ENCODE measurements at regions not wholly inside any gene's neighbourhood (a gene's known extent, or its start where the extent isn't known, plus 50 kb on each side); places are given as distances from the start of the nearest gene placed in this dataset.

- no peaks in the 10 kb centered on the region for H3K9me3 ChIP-seq (ENCODE audit: low read depth)
- TF ChIP-seq, protein P1, sequence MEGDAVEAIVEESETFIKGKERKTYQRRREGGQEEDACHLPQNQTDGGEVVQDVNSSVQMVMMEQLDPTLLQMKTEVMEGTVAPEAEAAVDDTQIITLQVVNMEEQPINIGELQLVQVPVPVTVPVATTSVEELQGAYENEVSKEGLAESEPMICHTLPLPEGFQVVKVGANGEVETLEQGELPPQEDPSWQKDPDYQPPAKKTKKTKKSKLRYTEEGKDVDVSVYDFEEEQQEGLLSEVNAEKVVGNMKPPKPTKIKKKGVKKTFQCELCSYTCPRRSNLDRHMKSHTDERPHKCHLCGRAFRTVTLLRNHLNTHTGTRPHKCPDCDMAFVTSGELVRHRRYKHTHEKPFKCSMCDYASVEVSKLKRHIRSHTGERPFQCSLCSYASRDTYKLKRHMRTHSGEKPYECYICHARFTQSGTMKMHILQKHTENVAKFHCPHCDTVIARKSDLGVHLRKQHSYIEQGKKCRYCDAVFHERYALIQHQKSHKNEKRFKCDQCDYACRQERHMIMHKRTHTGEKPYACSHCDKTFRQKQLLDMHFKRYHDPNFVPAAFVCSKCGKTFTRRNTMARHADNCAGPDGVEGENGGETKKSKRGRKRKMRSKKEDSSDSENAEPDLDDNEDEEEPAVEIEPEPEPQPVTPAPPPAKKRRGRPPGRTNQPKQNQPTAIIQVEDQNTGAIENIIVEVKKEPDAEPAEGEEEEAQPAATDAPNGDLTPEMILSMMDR (IDR thresholded peaks at IDR 0.05; ENCODE audit: low read depth, low read length), result no peak
- no peaks in the 10 kb centered on the region for H3K36me3 ChIP-seq
- DNase-seq (ENCODE audit: low read depth in 1 of 2, low spot score in 1 of 2), result no peak
- no peaks in the 10 kb centered on the region for H3K4me1 ChIP-seq (ENCODE audit: low read depth)
- no peaks in the 10 kb centered on the region for H3K27me3 ChIP-seq
- H3K4me3 ChIP-seq, result no peak overlapping the region
- no peak overlapping the region for H3K27ac ChIP-seq
These were observed 716.0 kb upstream of the PCDH20 start for GRCh38 chr13:62131604-62132003.

GRCh38 chr13:62130062-62130970 is 714.7 kb upstream of the PCDH20 start:
- H3K27ac ChIP-seq, result no peak overlapping the region
- no peaks in the 10 kb centered on the region for H3K4me1 ChIP-seq (ENCODE audit: low read depth)
- H3K27me3 ChIP-seq, result no peaks in the 10 kb centered on the region
- H3K36me3 ChIP-seq, result no peaks in the 10 kb centered on the region
- H3K9me3 ChIP-seq (ENCODE audit: low read depth), result no peaks in the 10 kb centered on the region
- DNase-seq (ENCODE audit: low read depth in 1 of 2, low spot score in 1 of 2), result no peak
- TF ChIP-seq, protein P1 (IDR thresholded peaks at IDR 0.05; ENCODE audit: low read depth, low read length), result no peak
- no peak overlapping the region for H3K4me3 ChIP-seq

- no peak overlapping the region for H3K4me3 ChIP-seq
- no peaks in the 10 kb centered on the region for H3K27me3 ChIP-seq
- no peaks in the 10 kb centered on the region for H3K36me3 ChIP-seq
- H3K9me3 ChIP-seq (ENCODE audit: low read depth), result no peaks in the 10 kb centered on the region
- no peak for DNase-seq (ENCODE audit: low read depth in 1 of 2, low spot score in 1 of 2)
- TF ChIP-seq, protein P1 (IDR thresholded peaks at IDR 0.05; ENCODE audit: low read depth, low read length), result no peak
- H3K4me1 ChIP-seq (ENCODE audit: low read depth), result no peaks in the 10 kb centered on the region
- H3K27ac ChIP-seq, result no peak overlapping the region
These were observed 713.4 kb upstream of the PCDH20 start for GRCh38 chr13:62129000-62129551.

DNA sequence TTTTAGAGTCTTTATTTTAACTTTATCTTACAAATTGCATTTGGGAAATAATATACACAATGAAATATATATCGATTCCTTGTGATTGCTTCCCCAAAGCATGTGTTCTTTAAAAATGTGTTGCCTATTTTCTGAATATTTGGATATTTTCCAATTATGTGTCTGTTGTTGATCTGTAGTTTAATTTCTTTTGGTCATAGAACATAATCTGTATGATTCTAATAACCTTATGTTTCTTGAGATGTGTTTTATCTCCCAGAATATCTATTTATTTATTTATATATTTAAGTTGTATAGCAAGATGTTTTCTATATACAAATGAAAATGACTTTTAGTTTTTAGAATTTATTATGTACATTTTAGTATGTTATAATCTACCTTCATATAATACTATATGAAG is 710.8 kb upstream of the PCDH20 start:
- Histone ChIP-seq H3K27me3 (no peaks in the 10 kb centered on the region), H3K27ac (no peak overlapping the region), H3K4me3 (no peak overlapping the region), H3K4me1 (ENCODE audit: low read depth) (no peaks in the 10 kb centered on the region), H3K9me3 (ENCODE audit: low read depth) (no peaks in the 10 kb centered on the region), H3K36me3 (no peaks in the 10 kb centered on the region)
- TF ChIP-seq, protein P1 (IDR thresholded peaks at IDR 0.05; ENCODE audit: low read depth, low read length), result no peak
- no peak for DNase-seq (ENCODE audit: low read depth in 1 of 2, low spot score in 1 of 2)

DNA sequence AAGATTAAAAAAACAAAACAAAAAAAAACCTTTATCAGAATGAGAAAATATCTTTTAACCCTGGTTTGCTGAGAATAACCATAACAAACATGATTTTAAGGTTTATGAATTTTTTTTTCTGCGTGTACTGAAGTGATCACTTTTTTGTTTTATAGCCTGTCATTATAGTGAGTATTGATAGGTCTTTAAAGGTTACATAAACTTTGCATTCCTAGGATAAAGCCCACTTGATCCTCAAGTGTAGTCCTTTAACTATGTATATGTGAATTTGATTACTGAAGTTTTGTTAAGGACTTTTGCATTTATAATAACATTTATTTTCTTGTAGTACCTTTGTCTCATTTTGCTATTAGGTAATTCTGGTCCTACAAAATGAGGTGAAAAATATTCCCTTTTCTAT is 709.8 kb upstream of the PCDH20 start:
- TF ChIP-seq, protein P1 (IDR thresholded peaks at IDR 0.05; ENCODE audit: low read depth, low read length), result no peak
- Histone ChIP-seq H3K27me3 (no peaks in the 10 kb centered on the region), H3K4me3 (no peak overlapping the region), H3K36me3 (no peaks in the 10 kb centered on the region), H3K9me3 (ENCODE audit: low read depth) (no peaks in the 10 kb centered on the region), H3K4me1 (ENCODE audit: low read depth) (peaks cover 3% of the 10 kb centered on the region), H3K27ac (no peak overlapping the region)
- DNase-seq (ENCODE audit: low read depth in 1 of 2, low spot score in 1 of 2), result no peak
